Neural progenitor cell (in vitro differentiated cells): ENCODE measurements at regions not wholly inside any gene's neighbourhood (a gene's known extent, or its start where the extent isn't known, plus 50 kb on each side); places are given as distances from the start of the nearest gene placed in this dataset.

ENCODE experiments used
- EZH2 ChIP-seq: fragments of 200-600 bp; sonication (generic); IDR thresholded peaks from 2 replicates; pipeline ENCODE4 v1.6.1; 2017; ENCODE audit warnings: antibody characterized with exemption, mild to moderate bottlenecking, moderate library complexity
- TF ChIP-seq, protein P1 (sequence below): fragments of 200-600 bp; sonication (generic); IDR thresholded peaks from 2 replicates; pipeline ENCODE4 v1.5.1; 2017; ENCODE audit warnings: antibody characterized with exemption, mild to moderate bottlenecking

DNA sequence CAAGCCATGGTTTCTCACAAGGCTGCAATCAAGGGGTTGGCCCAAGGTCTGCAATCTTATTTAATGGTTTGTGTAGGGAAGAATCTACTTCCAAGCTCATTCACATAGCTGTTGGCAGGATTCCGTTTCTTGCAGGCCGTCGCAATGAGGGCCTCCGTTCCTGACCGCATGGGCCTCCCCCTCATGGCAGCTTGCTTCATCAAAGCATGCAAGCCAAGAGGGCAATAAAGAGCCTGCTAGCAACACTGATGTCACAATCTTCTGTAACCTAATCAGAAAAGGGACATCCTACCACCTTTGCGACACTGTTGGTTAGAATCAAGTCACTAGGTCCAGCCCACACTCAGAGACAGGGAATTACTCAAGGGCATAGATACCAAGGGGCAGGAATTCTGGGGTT, 95.5 kb downstream of the CCT6B start:
- TF ChIP-seq, protein P1, sequence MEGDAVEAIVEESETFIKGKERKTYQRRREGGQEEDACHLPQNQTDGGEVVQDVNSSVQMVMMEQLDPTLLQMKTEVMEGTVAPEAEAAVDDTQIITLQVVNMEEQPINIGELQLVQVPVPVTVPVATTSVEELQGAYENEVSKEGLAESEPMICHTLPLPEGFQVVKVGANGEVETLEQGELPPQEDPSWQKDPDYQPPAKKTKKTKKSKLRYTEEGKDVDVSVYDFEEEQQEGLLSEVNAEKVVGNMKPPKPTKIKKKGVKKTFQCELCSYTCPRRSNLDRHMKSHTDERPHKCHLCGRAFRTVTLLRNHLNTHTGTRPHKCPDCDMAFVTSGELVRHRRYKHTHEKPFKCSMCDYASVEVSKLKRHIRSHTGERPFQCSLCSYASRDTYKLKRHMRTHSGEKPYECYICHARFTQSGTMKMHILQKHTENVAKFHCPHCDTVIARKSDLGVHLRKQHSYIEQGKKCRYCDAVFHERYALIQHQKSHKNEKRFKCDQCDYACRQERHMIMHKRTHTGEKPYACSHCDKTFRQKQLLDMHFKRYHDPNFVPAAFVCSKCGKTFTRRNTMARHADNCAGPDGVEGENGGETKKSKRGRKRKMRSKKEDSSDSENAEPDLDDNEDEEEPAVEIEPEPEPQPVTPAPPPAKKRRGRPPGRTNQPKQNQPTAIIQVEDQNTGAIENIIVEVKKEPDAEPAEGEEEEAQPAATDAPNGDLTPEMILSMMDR = no peak
- TF ChIP-seq EZH2 = no peak
